HG03521 (cell line): ENCODE measurements at regions not wholly inside any gene's neighbourhood (a gene's known extent, or its start where the extent isn't known, plus 50 kb on each side); places are given as distances from the start of the nearest gene placed in this dataset.

Source experiments
- ATAC-seq: cut with Tn5 transposase; IDR thresholded peaks from one replicate; pipeline ENCODE4 v1.9.1; 2021; ENCODE audit warnings: mild to moderate bottlenecking, moderate library complexity; ENCODE audit not compliant: unreplicated experiment

DNA sequence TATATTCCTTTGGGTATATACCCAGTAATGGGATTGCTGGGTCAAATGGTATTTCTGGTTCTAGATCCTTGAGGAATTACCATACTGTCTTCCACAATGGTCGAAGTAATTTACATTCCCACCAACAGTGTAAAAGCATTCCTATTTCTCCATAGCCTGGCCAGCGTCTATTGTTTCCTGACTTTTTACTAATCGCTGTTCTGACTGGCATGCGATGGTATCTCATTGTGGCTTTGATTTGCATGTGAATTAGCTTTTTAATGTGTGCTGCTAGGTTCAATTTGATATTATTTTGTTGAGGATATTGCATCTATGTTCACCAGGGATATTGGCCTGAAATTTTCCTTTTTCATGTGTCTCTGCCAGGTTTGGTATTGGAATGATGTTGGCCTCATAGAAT is 67.4 kb upstream of the VRK2 start:
- no peak for ATAC-seq

GRCh38 chr2:57981083-57981768 is 65.4 kb upstream of the VRK2 start:
- no peak for ATAC-seq

- ATAC-seq, result no peak
These were observed 58.6 kb upstream of the VRK2 start for GRCh38 chr2:57987835-57988573.

DNA sequence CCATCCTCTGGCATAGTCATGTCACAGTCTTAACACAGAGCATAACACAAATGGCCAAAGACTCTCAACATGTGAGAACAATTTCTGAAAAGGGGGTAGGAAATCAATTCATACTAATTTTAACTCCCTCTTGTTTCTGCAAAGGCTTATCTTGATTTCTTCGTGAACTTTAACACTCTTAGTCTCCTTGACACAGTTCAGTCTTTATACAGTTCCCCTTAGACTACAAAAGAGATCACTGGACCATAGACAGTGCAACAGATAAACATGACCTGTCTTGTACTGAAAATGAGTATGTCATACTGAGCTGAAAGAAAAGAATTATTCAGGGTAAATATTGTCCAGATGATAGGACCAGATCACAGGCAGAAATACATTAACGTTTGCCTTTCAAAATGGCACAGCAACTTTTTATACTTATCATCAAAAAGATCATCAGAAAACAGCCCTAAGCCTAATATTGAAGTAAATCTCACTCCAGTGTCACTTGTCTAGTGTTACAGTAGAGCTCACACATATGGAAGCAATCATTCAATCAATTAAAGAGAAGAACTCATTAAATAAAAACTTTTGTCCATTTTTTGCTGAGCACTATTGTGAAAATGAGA is 56.4 kb upstream of the VRK2 start:
- no peak for ATAC-seq
